WTC11 (cell line): ENCODE measurements at regions not wholly inside any gene's neighbourhood (a gene's known extent, or its start where the extent isn't known, plus 50 kb on each side); places are given as distances from the start of the nearest gene placed in this dataset.

ENCODE experiments used
- CREM ChIP-seq: sonication (generic); formaldehyde crosslinking; IDR thresholded peaks from 2 replicates; pipeline ENCODE4 v1.8.1; 2022; ENCODE audit warnings: mild to moderate bottlenecking, missing genetic modification reagents, moderate library complexity
- FOXK1 ChIP-seq: sonication (generic); formaldehyde crosslinking; IDR thresholded peaks from 2 replicates; pipeline ENCODE4 v1.8.0; 2022; ENCODE audit warnings: mild to moderate bottlenecking, moderate library complexity, missing genetic modification reagents
- GABPB1 ChIP-seq: sonication (generic); formaldehyde crosslinking; IDR thresholded peaks from 2 replicates; pipeline ENCODE4 v1.8.1; 2023; ENCODE audit warnings: mild to moderate bottlenecking, missing genetic modification reagents
- MYBL2 ChIP-seq: sonication (generic); formaldehyde crosslinking; IDR thresholded peaks from 2 replicates; pipeline ENCODE4 v1.8.1; 2023; ENCODE audit warnings: mild to moderate bottlenecking, moderate library complexity, missing genetic modification reagents
- NFYB ChIP-seq: sonication (generic); formaldehyde crosslinking; conservative IDR thresholded peaks from 2 replicates; pipeline ENCODE4 v1.8.0; 2022; ENCODE audit warnings: low read depth, missing genetic modification reagents
- SMAD3 ChIP-seq: sonication (generic); formaldehyde crosslinking; IDR thresholded peaks from 2 replicates; pipeline ENCODE4 v1.8.0; 2022; ENCODE audit warnings: missing genetic modification reagents, mild to moderate bottlenecking, borderline replicate concordance
- TEAD4 ChIP-seq: sonication (generic); formaldehyde crosslinking; IDR thresholded peaks from 2 replicates; pipeline ENCODE4 v1.8.0; 2022; ENCODE audit warnings: mild to moderate bottlenecking, missing genetic modification reagents
- ZNF263 ChIP-seq: sonication (generic); formaldehyde crosslinking; IDR thresholded peaks from 2 replicates; pipeline ENCODE4 v1.8.1; 2022; ENCODE audit warnings: low read depth, mild to moderate bottlenecking, moderate library complexity, missing genetic modification reagents
- TF ChIP-seq, protein P1 (sequence below): fragments of 200-600 bp; IDR thresholded peaks from 2 replicates; pipeline ENCODE4 v1.8.0; 2022; ENCODE audit warnings: antibody characterized with exemption
- TF ChIP-seq, protein P2 (sequence below): sonication (generic); formaldehyde crosslinking; IDR thresholded peaks from 2 replicates; pipeline ENCODE4 v1.8.0; 2022; ENCODE audit warnings: mild to moderate bottlenecking, missing genetic modification reagents
- TF ChIP-seq, protein P3 (sequence below): sonication (generic); formaldehyde crosslinking; IDR thresholded peaks from 2 replicates; pipeline ENCODE4 v1.8.0; 2022; ENCODE audit warnings: mild to moderate bottlenecking, missing genetic modification reagents
- TF ChIP-seq, protein P4 (sequence below): sonication (generic); formaldehyde crosslinking; IDR thresholded peaks from 2 replicates; pipeline ENCODE4 v1.8.1; 2023; ENCODE audit warnings: mild to moderate bottlenecking, missing genetic modification reagents, moderate library complexity
- TF ChIP-seq, protein P5 (sequence below): sonication (generic); formaldehyde crosslinking; IDR thresholded peaks from 2 replicates; pipeline ENCODE4 v1.8.1; 2023; ENCODE audit warnings: mild to moderate bottlenecking, missing genetic modification reagents, moderate library complexity
- TF ChIP-seq, protein P6 (sequence below): sonication (generic); formaldehyde crosslinking; IDR thresholded peaks from 2 replicates; pipeline ENCODE4 v1.8.0; 2023; ENCODE audit warnings: missing genetic modification reagents, mild to moderate bottlenecking, borderline replicate concordance

DNA sequence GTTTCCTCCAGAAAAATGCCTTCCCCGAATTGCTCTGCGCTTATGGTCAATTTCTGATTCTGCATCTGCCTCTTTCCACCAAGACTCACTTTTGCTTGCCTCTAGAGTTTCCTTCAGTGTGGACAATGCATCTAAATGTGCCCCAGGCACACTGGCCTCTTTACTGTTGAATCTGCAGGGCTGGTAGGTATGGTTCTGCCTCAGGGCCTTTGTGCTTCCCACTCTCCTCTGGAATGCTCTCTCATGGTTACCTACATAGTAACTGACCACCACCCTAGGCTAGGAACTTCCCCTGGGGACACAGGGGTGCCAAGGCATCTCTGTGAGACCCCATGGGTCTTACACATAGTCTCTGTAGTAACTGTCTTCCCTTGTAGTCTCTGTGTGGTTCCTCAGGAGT, 1258.6 kb downstream of the CDH12 start:
- TF ChIP-seq, protein P1, sequence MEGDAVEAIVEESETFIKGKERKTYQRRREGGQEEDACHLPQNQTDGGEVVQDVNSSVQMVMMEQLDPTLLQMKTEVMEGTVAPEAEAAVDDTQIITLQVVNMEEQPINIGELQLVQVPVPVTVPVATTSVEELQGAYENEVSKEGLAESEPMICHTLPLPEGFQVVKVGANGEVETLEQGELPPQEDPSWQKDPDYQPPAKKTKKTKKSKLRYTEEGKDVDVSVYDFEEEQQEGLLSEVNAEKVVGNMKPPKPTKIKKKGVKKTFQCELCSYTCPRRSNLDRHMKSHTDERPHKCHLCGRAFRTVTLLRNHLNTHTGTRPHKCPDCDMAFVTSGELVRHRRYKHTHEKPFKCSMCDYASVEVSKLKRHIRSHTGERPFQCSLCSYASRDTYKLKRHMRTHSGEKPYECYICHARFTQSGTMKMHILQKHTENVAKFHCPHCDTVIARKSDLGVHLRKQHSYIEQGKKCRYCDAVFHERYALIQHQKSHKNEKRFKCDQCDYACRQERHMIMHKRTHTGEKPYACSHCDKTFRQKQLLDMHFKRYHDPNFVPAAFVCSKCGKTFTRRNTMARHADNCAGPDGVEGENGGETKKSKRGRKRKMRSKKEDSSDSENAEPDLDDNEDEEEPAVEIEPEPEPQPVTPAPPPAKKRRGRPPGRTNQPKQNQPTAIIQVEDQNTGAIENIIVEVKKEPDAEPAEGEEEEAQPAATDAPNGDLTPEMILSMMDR, result no peak
- TF ChIP-seq FOXK1 (CRISPR knock-in tag) (no peak), MYBL2 (CRISPR knock-in tag) (no peak), ZNF263 (no peak), SMAD3 (CRISPR knock-in tag) (no peak), CREM (CRISPR knock-in tag) (no peak), NFYB (CRISPR knock-in tag) (no peak), GABPB1 (no peak), TEAD4 (no peak)
- TF ChIP-seq, protein P2, sequence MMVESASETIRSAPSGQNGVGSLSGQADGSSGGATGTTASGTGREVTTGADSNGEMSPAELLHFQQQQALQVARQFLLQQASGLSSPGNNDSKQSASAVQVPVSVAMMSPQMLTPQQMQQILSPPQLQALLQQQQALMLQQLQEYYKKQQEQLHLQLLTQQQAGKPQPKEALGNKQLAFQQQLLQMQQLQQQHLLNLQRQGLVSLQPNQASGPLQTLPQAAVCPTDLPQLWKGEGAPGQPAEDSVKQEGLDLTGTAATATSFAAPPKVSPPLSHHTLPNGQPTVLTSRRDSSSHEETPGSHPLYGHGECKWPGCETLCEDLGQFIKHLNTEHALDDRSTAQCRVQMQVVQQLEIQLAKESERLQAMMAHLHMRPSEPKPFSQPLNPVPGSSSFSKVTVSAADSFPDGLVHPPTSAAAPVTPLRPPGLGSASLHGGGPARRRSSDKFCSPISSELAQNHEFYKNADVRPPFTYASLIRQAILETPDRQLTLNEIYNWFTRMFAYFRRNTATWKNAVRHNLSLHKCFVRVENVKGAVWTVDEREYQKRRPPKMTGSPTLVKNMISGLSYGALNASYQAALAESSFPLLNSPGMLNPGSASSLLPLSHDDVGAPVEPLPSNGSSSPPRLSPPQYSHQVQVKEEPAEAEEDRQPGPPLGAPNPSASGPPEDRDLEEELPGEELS (CRISPR knock-in tag), result no peak
- TF ChIP-seq, protein P3, sequence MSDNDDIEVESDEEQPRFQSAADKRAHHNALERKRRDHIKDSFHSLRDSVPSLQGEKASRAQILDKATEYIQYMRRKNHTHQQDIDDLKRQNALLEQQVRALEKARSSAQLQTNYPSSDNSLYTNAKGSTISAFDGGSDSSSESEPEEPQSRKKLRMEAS (CRISPR knock-in tag), result no peak
- TF ChIP-seq, protein P4, sequence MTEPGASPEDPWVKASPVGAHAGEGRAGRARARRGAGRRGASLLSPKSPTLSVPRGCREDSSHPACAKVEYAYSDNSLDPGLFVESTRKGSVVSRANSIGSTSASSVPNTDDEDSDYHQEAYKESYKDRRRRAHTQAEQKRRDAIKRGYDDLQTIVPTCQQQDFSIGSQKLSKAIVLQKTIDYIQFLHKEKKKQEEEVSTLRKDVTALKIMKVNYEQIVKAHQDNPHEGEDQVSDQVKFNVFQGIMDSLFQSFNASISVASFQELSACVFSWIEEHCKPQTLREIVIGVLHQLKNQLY, result no peak
- TF ChIP-seq, protein P5, sequence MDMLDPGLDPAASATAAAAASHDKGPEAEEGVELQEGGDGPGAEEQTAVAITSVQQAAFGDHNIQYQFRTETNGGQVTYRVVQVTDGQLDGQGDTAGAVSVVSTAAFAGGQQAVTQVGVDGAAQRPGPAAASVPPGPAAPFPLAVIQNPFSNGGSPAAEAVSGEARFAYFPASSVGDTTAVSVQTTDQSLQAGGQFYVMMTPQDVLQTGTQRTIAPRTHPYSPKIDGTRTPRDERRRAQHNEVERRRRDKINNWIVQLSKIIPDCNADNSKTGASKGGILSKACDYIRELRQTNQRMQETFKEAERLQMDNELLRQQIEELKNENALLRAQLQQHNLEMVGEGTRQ (CRISPR knock-in tag), result no peak
- TF ChIP-seq, protein P6, sequence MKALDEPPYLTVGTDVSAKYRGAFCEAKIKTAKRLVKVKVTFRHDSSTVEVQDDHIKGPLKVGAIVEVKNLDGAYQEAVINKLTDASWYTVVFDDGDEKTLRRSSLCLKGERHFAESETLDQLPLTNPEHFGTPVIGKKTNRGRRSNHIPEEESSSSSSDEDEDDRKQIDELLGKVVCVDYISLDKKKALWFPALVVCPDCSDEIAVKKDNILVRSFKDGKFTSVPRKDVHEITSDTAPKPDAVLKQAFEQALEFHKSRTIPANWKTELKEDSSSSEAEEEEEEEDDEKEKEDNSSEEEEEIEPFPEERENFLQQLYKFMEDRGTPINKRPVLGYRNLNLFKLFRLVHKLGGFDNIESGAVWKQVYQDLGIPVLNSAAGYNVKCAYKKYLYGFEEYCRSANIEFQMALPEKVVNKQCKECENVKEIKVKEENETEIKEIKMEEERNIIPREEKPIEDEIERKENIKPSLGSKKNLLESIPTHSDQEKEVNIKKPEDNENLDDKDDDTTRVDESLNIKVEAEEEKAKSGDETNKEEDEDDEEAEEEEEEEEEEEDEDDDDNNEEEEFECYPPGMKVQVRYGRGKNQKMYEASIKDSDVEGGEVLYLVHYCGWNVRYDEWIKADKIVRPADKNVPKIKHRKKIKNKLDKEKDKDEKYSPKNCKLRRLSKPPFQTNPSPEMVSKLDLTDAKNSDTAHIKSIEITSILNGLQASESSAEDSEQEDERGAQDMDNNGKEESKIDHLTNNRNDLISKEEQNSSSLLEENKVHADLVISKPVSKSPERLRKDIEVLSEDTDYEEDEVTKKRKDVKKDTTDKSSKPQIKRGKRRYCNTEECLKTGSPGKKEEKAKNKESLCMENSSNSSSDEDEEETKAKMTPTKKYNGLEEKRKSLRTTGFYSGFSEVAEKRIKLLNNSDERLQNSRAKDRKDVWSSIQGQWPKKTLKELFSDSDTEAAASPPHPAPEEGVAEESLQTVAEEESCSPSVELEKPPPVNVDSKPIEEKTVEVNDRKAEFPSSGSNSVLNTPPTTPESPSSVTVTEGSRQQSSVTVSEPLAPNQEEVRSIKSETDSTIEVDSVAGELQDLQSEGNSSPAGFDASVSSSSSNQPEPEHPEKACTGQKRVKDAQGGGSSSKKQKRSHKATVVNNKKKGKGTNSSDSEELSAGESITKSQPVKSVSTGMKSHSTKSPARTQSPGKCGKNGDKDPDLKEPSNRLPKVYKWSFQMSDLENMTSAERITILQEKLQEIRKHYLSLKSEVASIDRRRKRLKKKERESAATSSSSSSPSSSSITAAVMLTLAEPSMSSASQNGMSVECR (CRISPR knock-in tag), result no peak
